Fibroblast of upper back skin (primary cell): ENCODE measurements at regions not wholly inside any gene's neighbourhood (a gene's known extent, or its start where the extent isn't known, plus 50 kb on each side); places are given as distances from the start of the nearest gene placed in this dataset.

ENCODE experiments used
- DNase-seq: peaks from one replicate; pipeline ENCODE4 v3.0.0-alpha.2; 2013

DNA sequence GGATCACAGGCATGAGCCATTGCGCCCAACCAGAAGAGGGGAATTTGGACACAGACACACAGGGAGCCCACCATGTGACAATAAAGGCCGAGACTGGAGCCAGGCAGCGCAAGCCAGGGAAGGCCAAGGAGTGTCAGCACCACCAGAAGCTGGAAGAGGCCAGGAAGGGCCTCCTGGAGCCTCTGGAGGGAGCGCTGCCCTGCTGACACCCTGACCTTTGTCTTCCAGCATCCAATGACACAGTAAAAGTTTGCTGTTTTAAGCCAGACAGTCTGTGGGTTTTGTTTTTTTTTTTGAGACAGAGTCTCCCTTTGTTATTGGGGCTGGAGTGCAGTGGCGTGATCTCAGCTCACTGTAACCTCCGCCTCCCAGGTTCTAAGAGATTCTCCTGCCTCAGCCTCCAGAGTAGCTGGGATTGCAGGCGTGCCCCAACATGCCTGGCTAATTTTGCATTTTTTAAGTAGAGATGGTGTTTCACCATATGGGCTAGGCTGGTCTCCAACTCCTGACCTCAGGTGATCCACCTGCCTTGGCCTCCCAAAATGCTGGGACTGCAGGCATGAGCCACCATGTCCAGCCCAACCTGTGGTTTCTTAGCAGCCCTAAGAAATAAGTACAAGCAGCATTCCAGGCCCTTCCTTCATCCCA is 215.8 kb downstream of the CTTN start:
- no peak for DNase-seq

DNA sequence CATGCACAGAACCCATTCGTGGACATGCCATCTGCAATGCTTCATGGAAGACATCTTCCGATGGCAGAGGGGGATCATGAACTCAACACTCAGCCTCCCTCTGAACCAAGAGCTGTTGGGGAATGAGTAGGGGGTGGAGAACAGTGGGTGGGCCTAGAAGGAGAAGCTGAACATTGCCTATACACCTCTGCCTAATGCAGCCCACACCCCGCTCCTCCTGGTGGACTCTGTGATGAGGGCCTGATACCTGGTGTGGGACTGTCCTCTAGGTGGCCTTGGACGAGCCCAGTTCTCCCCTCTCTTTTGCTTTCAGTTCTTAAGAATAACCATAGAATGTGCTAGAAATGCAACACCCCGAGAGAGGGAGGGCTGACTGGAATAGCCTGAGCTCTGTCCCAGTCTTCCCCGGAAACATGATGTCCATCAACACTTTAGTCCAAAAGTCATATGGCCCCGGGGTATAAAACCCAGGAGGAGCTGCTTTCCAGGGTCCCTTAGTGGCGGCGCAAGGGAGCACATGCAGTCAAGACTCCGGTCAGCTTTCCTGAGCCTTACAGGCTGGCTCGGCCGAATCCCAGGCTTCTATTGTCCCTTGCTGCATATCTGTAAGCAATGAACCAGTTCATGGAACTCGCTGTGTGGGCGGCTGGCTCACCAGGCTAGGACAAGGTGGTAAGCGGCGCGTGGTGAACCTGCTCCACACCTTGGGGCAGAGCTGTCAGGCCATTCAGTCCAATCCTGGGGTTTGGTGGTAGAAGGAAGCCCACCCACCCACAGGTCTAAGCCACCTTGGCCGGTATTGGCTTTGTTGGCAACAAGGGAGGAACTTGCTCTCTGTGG is 216.9 kb downstream of the CTTN start:
- no peak for DNase-seq

GRCh38 chr11:70616317-70616716 is 218.0 kb downstream of the CTTN start:
- no peak for DNase-seq

GRCh38 chr11:70616938-70617654 is 218.8 kb downstream of the CTTN start:
- no peak for DNase-seq

DNA sequence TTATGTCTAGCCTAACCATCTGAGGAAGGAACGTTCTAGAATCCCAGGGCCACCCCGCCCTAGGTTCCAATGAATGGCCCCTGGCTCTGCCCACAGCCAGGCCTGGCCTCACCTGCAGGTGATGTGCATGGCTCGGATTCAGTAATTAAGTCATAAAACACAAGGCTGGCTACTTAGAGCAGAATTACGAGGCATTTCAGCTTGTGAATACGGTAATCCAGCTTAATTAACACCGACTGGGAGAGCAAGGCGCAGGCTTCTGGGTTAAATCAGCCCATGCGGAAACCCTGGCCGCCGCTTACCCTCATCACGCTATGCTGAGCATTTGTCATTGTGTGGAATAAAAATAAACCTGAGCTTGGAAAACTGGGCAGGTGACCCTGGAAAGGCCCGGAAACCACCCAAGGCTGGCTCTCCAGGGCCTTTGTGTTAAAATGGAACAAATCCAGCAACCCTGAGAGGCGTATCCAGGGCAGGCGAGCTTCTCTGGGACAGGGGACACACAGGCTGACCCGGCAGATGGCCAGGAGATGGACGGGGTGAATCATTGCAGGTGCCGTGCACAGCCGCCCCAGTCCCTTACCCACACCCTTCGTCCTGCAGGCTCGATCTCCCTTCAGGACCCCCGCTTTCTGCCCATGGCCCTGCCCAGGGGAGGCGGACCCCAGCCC is 220.2 kb downstream of the CTTN start:
- DNase-seq = no peak

DNA sequence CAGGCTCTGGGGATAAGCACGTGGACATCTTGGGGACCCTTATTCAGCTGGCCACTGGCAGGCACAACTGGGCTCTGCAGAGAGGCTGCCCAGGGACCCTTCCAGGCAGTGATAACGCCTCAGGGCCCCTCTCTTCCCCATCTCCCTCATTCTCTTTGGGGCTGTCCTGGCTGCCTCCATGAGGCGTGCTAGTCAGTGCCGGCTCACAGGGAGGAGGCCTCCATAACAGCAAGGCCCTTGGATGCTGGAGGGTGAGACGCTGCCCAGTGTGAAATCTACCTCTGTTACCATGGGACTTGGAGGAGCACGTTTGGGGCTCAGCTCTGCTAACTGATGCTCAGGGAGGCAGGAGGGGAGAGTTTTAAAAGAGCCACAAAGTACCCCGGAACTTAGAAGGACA is 221.3 kb downstream of the CTTN start:
- no peak for DNase-seq

GRCh38 chr11:70620510-70621184 is 222.3 kb downstream of the CTTN start:
- no peak for DNase-seq

GRCh38 chr11:70621241-70621640 is 222.9 kb downstream of the CTTN start:
- DNase-seq = no peak

DNA sequence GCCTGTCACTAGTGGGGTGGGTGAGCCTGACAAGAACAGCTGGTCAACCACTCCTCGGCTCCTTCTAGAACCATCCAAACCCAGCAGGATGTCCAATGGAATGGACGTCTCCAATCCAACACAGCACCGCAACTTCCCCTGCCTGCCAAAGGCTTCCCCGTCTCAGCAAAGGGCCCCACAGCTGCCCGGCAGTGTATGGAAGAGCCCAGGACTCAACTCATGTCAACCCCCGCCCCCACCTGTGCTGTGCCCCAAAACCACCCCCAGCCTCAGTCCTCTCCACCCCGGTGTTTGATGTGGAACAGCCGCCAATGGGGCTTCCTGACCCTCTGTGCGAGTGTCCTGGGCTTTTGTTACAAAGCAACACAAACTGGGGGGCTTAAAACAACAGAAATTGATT is 223.8 kb downstream of the CTTN start:
- DNase-seq = no peak

DNA sequence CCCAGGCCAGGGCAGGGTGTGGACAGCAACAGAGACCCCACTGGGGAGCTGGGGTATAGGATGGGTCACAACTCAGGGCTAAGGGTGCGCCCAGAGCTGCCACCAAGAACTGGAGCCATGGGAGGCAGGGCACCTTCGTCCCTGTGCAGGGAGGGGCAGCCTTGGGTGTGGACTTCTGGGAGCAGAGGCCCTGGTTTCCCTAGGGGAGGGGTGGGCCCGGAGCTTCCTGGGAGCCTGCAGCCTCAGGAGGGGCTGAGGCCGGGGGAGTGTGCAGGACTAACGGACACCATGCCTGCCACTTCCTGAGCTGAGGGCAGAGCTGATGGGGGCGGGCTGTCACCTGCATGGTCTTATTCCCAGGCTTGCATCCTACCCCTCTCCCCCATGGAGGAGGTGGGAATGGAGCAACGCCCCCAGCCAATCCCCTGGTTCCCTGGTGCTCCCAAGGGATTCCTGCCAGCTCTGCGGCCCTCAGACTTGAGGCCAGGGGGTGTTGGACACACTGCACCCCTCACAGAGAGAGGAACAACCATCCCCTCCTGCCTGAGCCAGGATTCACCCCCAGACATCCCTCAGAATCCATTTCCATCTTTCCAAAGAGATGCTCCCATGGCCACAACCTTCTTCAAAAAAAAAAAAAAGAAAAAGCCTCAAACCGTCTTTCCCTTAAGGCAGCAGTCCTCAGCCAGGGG is 225.7 kb downstream of the CTTN start:
- no peak for DNase-seq

DNA sequence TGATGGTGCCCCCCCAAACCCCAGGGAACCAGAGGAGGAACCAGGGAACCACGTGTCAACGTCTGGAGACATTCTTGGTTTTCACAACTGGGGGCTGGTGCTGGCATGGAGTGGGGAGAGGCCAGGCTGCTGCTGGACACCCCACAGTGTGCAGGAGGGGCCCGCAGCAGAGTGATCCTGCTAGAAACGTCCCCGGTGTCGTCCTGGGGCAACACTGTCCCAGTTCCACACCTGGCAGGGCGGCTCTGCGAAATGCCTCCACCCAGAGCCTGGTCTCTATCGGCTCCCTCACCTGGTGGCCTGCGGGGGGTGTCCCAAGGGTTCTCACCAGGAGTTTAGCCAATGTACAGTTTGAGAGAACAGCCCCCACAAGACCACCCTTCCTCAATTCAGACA is 226.3 kb downstream of the CTTN start:
- no peak for DNase-seq

- no peak for DNase-seq
Measured at GRCh38 chr11:70625051-70625450, 226.7 kb downstream of the CTTN start.

DNA sequence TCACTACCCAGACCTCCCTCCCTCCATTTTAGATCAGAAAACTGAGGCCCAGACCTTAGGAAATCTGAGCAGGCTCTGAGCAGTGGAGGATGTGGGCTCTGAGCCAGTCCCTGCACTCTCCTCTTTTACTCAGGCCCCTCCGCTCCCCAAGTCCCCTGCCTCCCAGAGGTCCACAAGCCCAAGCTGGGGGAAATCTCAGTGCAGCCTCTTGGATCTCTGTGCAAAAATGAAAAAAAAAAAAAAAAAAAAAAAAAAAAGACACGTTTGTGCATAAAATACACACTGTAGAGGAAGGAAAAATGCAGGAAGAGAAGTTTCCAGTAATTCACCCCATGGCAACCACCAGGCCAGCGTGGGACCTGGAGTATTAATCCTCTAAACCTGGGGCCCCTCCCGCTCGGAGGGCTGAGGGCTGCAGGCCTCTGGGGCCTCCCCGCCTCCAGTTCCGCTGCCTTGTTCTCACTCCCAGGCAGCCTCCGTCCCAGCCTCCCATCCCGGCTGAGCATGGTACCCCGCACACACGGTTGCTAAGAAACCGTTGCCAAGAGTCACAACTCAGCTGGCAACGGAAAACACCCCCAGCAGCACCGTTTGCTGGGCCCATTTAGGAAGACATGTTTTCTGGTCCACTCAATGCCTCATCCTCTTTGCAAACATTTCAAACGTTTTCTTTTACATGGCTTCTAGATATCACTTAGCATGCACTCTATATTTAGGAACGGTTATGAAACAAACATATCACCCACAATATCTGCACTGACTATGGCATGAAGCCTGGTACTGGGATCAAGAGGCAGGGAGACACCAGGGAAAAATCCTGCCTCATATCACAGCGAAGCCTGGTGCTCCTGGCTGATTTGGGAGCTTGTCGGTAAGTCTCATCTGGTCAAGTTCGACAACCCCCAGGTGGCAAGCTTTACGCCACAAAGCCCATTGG is 227.5 kb downstream of the CTTN start:
- no peak for DNase-seq

- no peak for DNase-seq
Measured at GRCh38 chr11:70627219-70627618, 228.9 kb downstream of the CTTN start.

- DNase-seq = no peak
Measured at GRCh38 chr11:70628176-70628854, 230.0 kb downstream of the CTTN start.

DNA sequence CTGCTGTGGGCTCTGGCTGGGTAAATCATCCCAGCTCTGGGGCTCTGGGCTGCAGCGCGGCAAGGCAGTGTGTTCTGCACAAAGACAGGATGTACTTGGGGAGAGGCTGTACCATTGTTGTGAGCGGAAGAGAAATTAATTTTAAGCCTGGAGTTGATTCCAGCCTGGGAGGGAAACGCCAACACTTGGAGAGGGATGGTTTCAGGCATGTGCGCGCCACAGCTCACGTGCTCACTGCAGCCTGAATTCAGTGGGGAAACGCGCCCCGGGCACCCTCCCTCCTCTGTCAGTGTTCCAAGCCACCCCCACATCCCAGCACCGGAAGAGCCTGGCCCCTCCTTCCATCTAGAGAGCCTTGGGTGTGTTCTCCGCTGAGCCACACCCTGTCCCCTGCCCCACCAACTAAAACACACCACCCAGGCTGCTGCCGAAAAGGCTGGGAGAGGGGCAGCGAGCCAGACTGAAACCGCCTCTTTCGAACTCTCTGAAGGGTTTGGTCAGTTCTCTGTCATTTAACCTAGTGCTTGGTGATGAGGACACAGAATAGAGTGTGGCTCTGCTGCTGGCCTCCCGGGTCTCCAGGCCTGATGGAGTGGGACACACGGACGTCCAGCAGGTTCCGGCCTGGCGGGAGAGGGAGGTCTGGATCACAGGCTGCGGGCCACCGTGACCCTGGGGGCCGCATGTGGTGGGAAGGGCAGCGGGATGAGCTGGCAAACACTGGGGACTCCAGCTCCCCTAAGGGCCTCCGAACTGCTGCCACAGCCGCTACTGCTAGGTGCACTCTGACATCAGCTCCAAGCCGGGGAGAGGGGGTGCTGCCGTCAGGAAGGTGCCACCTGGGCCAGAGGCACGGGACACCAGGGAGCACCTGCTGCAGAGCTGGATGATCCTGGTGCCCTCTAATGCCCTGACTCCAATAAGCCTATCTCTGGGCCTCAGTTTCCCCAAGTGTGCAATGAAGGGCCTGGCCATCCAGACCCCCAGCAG is 230.8 kb downstream of the CTTN start:
- no peak for DNase-seq

GRCh38 chr11:70630068-70630467 is 231.7 kb downstream of the CTTN start:
- no peak for DNase-seq

DNA sequence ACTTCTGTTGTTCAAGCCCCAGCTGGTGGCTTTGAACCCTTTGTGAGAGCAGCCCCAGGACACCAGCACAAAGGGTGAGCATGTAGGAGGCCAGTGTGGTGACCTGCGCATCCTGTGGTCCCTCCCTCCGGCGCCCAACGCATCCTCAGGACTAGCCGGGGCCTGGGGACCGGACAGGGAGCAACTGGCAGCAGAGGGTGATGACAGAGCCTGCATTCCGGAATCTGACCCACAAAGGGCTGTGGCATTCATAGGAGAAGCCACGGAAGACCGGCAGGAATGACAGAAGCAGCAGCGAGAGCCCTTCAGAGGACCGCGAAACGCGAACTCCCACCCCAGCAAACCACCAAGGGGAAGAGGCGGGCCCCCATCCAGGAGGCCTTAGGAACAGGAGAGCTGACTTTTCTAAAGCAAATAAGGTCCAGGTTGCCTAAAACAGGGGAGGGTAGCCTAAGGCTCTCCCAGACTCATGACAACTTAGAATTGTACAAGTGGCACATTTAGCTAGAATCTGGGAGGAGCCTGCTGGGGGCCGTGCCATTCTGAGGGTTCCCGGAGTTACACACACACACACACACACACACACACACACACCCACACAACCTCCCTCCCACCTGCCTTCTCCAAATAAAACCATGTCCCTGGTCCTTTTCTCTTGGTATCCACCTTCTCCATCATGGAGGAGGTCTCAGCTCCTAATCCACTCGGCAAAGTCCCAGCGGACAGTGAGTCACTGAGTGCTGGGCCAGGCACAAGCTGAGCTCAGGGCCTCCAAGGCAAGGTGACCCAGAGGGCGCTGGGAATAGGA is 232.7 kb downstream of the CTTN start:
- no peak for DNase-seq
